HG03039 (cell line): ENCODE measurements at regions not wholly inside any gene's neighbourhood (a gene's known extent, or its start where the extent isn't known, plus 50 kb on each side); places are given as distances from the start of the nearest gene placed in this dataset.

ENCODE experiments used
- ATAC-seq: cut with Tn5 transposase; IDR thresholded peaks from one replicate; pipeline ENCODE4 v1.9.1; 2021; ENCODE audit warnings: mild to moderate bottlenecking, moderate library complexity; ENCODE audit not compliant: unreplicated experiment

DNA sequence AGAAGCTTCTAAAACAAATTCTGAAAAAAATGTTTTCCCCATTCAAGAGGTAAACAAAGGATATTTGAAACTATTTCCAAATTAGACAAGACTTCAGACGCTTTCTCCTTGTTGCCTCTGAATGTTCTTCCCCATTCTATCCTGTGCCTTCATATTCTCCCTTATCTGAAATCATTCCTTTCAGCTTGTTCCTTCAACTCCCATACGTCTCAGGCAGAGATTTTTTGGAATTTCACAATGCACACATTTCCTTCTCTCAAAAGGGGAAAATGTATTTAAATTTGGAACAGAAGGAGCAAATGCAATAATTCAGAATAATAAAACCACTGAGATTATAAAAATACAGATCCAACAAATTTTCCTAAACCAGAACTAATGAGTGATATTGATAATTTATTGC lies 198.7 kb upstream of the IVNS1ABP start:
- ATAC-seq: no peak

DNA sequence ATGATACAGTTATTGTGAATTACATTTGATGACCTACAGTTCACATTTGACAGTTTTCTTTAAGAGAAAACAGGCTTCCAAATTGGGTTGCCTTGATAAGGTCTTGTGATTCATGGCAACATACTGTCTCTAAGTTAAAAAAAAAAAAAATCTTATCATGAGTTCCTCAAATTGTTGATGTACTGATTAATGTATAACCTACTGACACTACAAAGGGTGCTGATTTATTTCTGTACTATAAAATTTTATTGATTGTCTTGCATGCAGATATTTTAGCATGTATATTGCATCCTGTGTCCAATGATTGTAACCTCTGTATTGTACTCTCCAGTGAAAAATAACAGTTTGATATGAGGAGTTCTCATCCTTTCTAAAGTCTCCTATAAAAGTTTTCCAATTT lies 197.3 kb upstream of the IVNS1ABP start:
- no peak for ATAC-seq

DNA sequence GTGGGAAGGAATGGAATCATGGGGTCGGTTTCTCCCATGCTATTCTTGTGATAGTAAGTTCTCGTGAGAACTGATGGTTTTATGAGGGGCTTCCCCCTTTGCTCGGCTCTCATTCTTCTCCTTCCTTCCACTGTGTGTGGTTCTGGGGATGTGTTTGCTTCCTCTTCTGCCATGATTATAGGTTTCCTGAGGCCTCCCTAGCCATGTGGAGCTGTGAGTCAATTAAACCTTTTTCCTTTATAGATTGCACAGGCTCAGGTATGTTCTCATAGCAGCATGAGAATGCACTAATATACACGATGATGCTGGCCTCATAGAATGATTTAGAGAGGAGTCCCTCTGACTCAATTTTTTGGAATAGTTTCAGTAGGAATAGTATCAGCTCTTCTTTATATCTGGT lies 195.4 kb upstream of the IVNS1ABP start:
- no peak for ATAC-seq

DNA sequence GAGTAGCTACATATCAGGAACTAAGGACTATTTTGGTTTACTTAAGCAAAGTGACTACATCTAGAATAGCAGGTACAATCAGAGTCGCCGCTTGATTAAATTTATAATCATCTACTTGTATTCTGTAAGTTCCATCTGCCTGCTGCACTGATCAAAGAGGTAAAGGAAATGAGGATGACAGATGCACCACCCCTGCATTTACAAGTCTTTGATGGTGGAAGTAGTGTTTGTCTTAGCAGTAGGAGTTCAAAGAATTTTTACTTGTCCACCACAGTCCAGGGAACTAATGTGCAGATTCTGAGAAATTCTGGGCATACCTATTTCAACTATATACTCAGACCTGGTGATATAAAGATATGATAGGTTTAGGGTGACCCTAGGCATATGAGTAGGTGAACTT lies 184.1 kb upstream of the IVNS1ABP start:
- no peak for ATAC-seq

DNA sequence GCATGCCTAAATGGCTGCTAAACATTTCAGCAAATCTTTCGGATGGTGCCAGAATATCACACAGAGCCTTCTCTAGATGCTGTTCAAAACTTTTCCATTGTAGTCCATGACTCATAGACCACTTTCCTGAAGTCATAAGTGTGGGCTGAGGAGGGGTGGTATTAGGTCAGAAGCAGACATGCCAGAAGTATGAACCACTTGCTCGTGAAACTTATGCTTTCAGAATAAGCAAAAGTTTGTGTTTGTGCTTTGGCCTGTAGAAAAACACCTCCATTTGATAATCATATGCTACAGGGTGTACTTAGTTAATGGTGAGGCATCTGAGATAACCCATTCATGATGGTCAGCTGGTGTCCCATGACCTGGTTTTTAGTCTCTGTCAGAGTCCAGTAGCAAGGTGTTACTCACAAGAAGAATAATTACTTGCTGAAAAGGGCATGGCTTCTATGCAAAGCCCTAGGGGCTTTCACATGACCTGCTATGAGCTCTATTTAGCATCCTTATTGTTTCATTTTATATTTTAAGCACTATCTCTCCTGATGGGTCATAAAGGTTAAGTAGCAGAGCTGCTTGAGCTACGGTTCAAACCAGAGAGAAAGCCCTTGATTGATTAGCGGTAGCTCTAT lies 183.1 kb upstream of the IVNS1ABP start:
- no peak for ATAC-seq

DNA sequence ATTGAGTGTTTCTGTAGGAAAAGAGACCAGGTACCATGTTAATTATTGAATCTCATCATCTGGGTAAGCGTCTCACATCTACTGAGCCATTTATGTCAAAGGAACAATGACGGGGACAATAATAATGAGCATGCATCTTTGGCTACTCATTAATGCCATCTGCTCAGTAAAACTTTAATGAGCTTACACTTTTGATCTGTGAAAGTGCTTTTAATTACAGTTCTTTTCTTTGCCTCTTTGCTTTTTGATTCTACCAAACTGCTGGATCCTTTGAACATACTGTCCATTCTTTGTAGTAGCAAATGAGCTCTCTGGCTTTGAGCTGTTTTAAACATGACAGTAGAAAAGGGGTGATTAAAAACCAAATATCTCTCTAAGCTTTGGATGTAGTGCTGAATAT lies 181.2 kb upstream of the IVNS1ABP start:
- ATAC-seq: no peak

DNA sequence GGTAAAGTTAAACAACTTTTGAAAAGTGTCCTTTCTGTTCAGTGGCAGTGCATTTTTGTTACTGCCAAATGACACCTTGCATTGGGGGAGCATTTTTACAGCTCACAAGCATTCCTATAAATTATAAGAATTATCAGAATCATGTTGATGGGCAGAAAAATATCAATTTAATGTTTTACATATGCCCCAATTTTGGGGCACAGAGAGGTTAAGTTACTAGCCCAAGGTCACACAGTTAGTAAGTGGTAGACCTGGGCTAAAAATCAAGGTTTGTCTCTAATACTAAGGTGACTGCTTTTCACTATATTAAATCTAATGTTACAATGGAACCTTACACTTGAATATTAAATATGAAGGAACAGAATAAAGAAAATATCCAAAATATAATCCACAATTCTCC lies 180.1 kb upstream of the IVNS1ABP start:
- ATAC-seq: no peak

DNA sequence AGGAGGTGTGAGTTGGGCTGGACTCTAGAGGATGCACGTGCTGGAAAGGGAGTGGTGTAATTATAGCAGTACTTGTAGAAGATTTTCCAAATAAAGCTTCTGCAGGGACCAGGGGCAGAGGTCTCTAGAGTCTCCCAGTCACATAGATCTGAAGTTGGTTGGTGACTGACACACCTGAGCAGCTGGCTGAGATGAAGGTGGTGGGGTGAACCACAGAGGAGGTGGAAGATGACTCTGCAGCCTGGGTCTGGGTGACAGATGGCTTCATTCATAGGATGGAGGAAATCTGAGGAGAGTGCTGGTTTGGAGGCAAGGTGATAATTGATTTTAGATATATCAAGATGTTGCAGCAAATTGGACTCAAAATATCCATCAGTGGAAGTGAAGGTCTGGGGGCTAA lies 178.9 kb upstream of the IVNS1ABP start:
- no peak for ATAC-seq

DNA sequence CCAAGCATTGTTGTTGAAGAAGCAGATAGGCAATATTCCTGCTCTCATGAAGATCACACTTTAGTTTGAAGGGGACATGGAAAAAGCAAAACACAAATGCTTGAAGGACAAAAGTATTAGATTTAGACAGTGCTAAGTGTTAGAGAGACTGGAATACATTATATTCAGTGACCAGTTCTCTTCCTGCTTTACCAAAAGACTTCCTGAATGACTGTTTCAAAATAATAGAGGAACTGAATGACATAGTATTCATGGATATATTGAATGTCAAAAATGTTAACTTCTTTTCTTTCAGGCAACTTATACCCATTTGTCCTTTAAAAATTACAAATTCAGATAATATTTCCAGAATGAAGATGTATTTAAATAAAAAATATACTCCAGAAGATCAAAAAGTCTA lies 178.0 kb upstream of the IVNS1ABP start:
- ATAC-seq: no peak

DNA sequence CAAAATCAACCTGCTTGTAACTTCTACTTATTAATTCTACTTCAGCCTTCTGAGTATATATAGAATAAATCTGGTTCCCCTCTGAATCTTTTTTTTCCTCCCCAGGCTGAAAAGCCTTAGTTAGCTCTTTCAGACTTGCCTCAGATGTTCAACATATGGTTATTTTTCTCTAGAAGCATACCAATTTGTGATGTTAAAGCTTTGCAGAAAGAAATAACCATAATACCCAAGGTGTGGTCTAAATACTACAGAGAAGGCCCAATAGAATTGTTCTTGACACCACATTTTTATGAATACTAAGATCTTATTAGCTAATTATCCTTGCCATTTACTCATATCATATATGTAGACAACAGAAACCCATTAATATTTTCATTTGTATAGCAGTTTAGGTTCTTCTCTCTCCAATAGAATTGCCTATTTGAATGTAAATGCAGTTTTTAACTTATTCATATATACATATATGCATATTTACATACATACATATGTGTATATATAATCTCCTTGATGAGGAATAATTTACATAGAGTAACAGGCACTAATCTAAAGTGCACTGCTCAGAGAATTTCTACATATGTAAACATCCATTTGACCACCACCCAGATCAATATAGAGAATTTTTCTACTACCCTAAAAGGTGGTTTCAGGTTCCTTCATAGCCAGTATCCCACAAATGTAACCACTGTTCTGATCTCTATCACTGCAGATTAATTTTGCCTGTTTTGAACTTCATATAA lies 175.2 kb upstream of the IVNS1ABP start:
- no peak for ATAC-seq

DNA sequence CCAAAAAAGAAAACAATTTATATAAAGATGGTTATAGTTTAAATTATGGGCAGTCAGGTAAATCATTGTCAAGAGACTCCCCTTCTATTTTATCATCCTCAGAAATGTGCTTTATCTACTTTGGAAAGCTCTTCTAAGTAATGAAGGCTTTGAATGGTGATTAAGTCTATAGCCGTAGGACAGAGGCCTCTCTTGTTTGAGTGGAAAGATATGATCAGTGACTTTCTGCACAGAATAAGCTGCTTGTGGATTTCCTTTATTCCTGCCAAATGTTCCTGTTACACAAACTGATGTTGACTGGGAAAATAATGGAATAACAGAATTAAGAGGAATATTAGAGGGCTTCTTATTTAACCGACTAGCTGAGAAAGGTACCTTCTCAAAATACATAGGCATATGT lies 174.6 kb upstream of the IVNS1ABP start:
- ATAC-seq: no peak

DNA sequence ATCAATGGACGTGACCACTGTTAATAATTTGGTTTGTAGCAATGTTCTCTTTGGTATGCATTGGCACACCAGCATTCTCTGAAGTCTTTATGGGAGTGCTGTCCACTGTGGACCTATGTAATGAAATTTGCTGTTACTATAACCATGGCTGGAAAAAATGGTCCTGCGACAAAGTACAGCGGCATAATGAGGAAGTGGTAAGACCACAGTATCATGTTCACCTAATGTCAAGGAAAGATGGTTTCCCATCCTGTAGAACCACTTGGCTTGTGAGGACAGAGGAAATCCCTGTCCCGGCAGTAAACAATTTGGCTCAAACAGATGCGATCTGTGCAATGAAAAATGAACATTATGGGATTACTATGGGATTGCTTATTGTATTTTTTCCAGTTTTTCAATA lies 173.9 kb upstream of the IVNS1ABP start:
- no peak for ATAC-seq

DNA sequence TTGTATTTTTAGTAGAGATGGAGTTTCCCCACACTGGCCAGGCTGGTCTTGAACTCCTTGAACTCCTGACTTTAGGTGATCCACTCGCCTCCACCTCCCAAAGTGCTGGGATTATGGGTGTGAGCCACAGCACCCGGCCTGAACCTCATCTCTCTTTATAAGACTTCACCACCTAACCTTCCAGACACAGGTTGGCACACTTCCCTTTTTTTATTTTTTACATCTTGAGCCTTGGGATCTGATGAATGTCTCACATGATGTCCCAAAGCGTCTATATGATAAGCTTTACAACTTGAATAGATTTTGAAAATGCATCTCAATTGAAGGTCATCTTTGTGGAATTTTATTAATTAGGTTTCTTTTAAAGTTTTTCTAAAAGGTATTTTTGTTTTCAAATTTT lies 172.4 kb upstream of the IVNS1ABP start:
- ATAC-seq: no peak

DNA sequence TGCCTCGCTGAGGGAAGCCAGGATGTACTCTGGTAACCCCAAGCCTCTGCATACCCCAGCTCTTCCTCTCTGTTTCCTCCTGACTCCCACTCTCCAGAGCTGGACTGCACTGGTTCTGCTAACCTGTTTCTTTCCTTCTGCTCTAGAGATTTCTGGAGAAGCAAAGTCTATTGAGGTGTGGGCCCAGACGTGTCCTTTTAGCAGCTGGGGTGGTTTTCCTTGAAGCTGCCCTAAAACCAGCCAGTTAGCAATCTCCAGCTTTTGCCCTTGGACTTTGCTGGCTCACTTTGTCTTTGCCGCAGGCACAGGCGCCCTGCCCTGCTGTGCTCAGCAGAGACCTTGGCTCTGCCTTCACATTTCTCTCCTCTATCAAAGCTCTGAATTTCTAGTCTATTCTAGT lies 171.8 kb upstream of the IVNS1ABP start:
- ATAC-seq: no peak

DNA sequence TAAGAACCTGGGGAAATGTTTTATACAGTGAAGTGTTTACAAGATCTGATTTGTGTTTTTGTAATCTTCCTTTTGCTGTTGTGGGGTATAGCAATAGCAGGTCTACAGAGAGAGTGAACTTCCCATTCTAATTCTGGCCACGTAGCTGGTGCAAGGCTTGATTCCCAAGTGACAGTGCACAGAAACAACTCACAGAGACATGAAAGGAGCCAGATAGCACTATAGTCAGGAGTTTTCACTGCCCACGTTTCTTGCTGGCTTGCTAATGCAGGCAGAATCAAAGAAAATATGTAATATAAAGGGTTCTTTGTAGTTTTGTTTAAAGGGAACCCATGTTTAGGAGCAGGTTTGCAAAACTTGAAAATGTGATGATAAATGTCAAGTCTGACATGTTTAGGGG lies 170.9 kb upstream of the IVNS1ABP start:
- ATAC-seq: no peak

DNA sequence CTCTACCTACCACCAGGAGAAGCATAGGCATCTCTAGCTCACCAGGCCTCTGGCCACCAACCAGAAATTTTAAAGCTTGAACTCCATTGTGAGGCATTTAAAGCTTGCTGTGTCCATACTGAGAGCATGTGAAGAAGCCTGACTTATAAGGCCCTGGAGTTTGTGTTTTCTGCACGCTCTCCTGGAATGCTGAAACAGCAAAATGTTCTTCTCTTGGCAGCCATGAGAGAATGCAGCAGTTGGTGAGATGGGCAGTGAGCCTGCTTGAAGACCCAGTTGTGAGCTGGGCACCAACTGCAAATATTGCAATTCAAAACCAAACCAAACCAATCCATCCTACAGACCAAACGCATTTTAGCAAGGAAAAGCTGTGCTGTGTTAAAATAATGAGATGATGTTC lies 170.0 kb upstream of the IVNS1ABP start:
- no peak for ATAC-seq

DNA sequence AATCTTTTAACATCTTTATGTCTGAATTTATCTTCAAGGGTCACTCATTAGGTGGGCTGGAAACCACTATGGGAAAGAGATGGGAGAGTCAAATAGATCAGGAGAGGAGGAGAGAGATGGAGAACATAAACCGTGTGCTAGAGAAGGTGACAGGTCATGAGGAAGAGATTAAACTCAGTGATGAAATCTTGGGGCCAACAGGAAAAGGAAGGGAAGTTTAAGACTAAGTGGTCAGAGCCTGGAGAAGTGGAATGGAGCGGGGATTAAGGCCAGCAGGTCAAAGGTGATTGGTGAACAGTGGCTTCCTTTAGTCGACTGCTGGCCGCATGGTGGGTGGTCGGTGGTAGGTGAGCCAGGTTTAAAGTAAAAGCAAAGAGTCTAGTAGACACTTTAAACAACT lies 169.3 kb upstream of the IVNS1ABP start:
- no peak for ATAC-seq

DNA sequence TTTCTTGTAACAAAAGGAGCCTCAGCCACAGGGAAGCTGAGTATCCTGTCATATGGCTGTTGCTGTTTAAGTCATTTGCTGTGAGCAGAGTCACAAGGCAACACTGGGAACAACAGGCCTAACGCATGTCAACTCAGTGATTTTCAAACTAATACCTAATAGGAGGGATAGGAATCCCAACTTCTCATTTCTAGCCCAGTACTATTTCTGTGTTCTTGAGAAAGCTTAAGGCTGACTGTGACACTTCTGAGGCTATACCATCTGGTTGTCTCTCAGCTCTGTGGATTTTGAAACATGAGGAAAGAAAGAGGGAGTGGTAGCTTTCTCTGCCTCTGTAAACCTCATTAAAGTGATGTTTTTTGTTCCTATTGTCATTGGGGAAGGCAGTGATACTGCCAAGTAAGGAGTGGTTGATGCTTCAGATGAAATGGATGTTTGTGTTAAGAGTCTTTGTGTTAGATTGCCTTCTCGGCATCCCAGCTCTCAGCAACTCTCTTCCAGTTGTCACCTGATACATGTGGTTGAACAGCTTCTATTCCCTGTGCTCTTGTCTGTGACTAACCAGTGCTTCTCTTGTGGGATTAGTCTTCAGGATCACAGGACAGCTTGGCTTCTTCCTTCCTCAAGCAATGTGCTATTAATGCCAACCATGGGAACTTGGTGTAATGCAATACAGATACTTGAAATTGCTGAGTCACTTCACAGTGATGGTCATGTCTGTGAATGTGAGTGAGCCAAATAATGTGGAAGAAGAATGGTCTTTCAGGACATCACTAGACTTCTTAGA lies 166.8 kb upstream of the IVNS1ABP start:
- ATAC-seq: no peak

DNA sequence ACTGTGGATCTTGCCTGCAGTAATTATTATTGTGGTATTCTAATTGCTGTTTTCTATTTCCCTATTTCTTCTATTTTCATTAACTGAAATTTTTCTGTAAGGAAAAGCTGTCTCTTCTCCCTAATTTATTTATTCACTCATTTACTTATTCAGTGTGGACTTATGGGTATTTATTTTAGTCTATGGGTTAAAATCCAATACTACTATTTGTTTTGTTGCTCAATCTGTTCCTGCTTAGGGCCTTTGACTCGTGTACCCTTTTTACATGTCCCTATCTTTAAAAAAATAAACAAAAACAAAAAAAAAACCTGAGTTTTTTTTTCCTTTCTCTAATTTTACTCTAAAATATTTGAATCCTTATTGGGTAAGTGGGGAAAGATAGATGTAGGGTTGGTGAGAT lies 166.2 kb upstream of the IVNS1ABP start:
- ATAC-seq: no peak

DNA sequence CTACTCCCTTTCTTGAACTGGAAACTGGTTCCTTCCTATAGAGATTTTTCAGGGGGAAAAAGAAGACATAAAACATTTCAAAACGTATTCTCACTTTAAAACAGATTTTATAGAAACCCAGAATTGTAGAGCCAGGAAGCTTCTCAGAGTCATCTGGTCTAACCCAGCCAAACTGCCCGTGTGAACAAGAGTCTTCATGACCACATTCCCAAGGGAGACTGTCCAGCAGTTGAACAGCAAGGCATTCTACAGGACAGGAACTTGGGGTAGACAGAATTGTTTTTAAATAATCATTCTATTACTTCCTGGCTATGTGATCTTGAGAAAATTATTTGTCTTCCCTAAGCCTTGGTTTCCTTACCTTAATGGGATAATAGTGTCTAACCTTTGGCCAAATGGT lies 163.5 kb upstream of the IVNS1ABP start:
- no peak for ATAC-seq

DNA sequence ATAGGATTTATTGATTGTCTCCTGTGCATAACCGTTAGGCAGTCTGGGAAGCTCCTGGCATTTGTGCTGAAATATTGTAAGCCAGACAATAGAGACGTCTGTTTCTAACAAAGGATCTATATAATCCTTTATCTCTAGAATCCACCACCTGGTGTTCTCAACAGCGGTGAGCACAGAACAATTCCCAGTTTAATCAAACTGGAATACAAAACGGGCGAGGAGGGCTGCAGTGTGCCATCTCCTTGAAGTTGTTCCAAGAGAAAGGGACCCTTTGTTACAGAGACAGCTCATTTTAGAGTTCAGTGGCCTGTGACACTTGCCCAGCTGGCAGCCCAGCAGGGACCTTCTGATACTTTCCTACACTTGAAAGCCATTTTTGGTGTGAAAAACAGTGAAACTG lies 162.8 kb upstream of the IVNS1ABP start:
- ATAC-seq: no peak

DNA sequence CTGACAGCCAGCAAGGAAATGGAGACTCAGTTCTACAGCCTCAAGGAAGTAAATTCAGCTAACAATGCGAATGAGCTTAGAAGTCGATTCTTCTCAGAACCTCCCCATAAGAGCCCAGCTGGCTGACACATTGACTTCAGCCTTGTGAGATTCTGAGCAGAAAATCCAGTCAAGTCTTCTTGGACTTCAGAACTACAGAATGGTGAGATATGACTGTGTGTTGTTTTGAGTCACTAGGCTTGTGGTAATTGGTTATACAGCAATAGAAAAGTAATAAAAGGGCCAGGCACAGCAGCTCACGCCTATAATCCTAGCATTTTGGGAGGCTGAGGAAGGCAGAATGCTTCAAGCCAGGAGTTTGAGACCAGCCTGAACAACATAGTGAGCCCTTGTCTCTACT lies 161.8 kb upstream of the IVNS1ABP start:
- no peak for ATAC-seq
